ENCODE measurements at regions not wholly inside any gene's neighbourhood (a gene's known extent, or its start where the extent isn't known, plus 50 kb on each side); places are given as distances from the start of the nearest gene placed in this dataset.

- no peak for TF ChIP-seq POLR2AphosphoS5 (IDR thresholded peaks at IDR 0.05; ENCODE audit: low read depth, low read length)
- TF ChIP-seq SIN3A (IDR thresholded peaks at IDR 0.05; ENCODE audit: borderline replicate concordance, insufficient read depth, low read length), result no peak
- no peak for TF ChIP-seq REST (IDR thresholded peaks at IDR 0.05; ENCODE audit: insufficient read depth in 1 of 2, low read depth in 2 of 2, low read length in 2 of 2)
- no peak for TF ChIP-seq TAF1 (IDR thresholded peaks at IDR 0.05; ENCODE audit: borderline replicate concordance, insufficient read depth, low read length)
- no peak for TF ChIP-seq FOXP2 (optimal IDR thresholded peaks at IDR 0.05; ENCODE audit: borderline replicate concordance, extremely low read depth, extremely low read length, insufficient read depth)
Observed at GRCh38 chr2:209276000-209276399, 147.8 kb upstream of the MAP2 start.

Data from PFSK-1 (cell line).